ENCODE measurements at regions not wholly inside any gene's neighbourhood (a gene's known extent, or its start where the extent isn't known, plus 50 kb on each side); places are given as distances from the start of the nearest gene placed in this dataset.

DNA sequence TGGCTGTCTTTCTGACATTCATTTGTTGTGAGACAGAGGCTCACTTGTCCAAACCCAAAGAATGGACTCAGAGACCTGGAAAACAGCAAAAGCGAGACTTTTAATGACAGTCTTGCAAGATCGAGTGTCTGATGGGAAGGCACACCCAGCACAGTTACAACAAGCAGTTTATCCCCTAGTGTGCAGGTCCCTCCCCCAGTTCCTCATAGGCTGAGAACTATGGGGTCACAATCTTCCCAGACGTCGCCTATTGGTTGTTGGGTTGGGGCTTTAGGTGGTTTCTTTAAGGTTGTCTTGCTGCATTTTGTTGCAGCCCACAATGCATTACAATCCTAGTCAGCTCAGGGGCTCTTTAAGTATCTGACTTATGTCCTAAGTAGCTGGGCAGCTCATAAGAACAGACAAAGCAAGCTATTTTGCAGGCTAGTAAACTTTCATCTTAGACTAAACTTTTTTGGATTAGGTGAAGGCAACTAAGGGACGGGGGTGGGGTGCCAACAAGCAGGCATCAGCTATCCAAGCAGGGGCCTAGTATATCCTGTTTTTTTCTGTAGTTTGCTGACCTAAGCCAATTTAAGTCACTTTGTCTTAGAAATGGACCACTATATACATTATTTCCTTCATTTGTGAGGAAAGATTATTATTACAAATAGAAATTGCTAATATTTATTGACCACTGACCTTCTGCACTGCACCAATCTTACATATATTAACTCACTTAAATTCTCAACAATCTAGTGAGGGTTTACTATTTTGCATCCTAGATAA is 151.8 kb downstream of the SETD4 start:
- no peak overlapping the region for H3K4me2 ChIP-seq (ENCODE audit: low read depth, low read length)
- H3K27me3 ChIP-seq (replicated peaks; ENCODE audit: insufficient read depth, low read length), result no peaks in the 10 kb centered on the region
- DNase-seq, result no peak

DNA sequence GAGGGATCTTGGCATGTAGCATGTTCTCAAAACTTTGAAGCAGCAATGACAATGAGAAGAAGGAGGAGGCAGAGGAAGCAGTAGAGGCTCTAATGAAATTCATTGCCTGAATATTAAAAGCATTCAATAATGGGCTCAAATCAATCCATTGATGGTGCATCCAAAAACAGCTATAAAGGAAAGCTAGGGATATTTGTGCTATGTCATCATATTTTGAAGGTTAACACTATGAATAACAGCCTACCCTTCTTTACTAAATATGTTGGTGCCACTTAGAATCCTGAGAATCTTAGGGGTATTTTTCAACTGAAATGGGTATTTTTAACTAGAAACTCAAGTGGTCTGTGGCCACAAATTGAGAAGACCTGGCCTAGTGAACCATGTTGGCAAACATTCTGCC is 153.7 kb downstream of the SETD4 start:
- no peak for DNase-seq
- no peak overlapping the region for H3K9ac ChIP-seq (ENCODE audit: low read length)
- H3F3A ChIP-seq (ENCODE audit: insufficient read depth, low read length), result no peaks in the 10 kb centered on the region
- no peaks in the 10 kb centered on the region for H3K4me1 ChIP-seq (ENCODE audit: low read length)
- no peaks in the 10 kb centered on the region for H4K20me1 ChIP-seq (ENCODE audit: insufficient read depth, low read length)
- H3K9me3 ChIP-seq (replicated peaks; ENCODE audit: insufficient read depth, low read length), result no peaks in the 10 kb centered on the region
- no peak for TF ChIP-seq EZH2phosphoT487 (IDR thresholded peaks at IDR 0.05; ENCODE audit: low read length)
- TF ChIP-seq, protein P1, sequence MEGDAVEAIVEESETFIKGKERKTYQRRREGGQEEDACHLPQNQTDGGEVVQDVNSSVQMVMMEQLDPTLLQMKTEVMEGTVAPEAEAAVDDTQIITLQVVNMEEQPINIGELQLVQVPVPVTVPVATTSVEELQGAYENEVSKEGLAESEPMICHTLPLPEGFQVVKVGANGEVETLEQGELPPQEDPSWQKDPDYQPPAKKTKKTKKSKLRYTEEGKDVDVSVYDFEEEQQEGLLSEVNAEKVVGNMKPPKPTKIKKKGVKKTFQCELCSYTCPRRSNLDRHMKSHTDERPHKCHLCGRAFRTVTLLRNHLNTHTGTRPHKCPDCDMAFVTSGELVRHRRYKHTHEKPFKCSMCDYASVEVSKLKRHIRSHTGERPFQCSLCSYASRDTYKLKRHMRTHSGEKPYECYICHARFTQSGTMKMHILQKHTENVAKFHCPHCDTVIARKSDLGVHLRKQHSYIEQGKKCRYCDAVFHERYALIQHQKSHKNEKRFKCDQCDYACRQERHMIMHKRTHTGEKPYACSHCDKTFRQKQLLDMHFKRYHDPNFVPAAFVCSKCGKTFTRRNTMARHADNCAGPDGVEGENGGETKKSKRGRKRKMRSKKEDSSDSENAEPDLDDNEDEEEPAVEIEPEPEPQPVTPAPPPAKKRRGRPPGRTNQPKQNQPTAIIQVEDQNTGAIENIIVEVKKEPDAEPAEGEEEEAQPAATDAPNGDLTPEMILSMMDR (IDR thresholded peaks at IDR 0.05; ENCODE audit: low read length), result no peak
- no peak for TF ChIP-seq EZH2 (optimal IDR thresholded peaks at IDR 0.05; ENCODE audit: low read depth, low read length)
- no peak overlapping the region for H3K27ac ChIP-seq (ENCODE audit: low read length)
- H2AFZ ChIP-seq (ENCODE audit: low read length), result no peak overlapping the region
- no peaks in the 10 kb centered on the region for H3K79me2 ChIP-seq (ENCODE audit: low read length)
- no peaks in the 10 kb centered on the region for H3K27me3 ChIP-seq (replicated peaks; ENCODE audit: insufficient read depth, low read length)
- no peak overlapping the region for H3K4me3 ChIP-seq (ENCODE audit: low read length)
- no peaks in the 10 kb centered on the region for H3K36me3 ChIP-seq (replicated peaks; ENCODE audit: insufficient read depth, low read length)
- H3K4me2 ChIP-seq (ENCODE audit: low read depth, low read length), result no peak overlapping the region
- no peaks in the 10 kb centered on the region for H3K9me2 ChIP-seq (replicated peaks; ENCODE audit: insufficient read depth, low read length)

More for the DNA sequence above, 151.8 kb downstream of the SETD4 start:
- no peaks in the 10 kb centered on the region for H3K79me2 ChIP-seq (ENCODE audit: low read length)
- no peaks in the 10 kb centered on the region for H4K20me1 ChIP-seq (ENCODE audit: insufficient read depth, low read length)
- no peak overlapping the region for H3K4me3 ChIP-seq (ENCODE audit: low read length)
- H3K9me2 ChIP-seq (replicated peaks; ENCODE audit: insufficient read depth, low read length), result no peaks in the 10 kb centered on the region
- H3K27ac ChIP-seq (ENCODE audit: low read length), result no peak overlapping the region
- no peaks in the 10 kb centered on the region for H3K4me1 ChIP-seq (ENCODE audit: low read length)
- H3F3A ChIP-seq (ENCODE audit: insufficient read depth, low read length), result no peaks in the 10 kb centered on the region
- no peaks in the 10 kb centered on the region for H3K36me3 ChIP-seq (replicated peaks; ENCODE audit: insufficient read depth, low read length)
- no peak overlapping the region for H2AFZ ChIP-seq (ENCODE audit: low read length)
- no peak overlapping the region for H3K9ac ChIP-seq (ENCODE audit: low read length)
- no peaks in the 10 kb centered on the region for H3K9me3 ChIP-seq (replicated peaks; ENCODE audit: insufficient read depth, low read length)
- TF ChIP-seq, protein P1 (IDR thresholded peaks at IDR 0.05; ENCODE audit: low read length), result no peak
- TF ChIP-seq EZH2phosphoT487 (IDR thresholded peaks at IDR 0.05; ENCODE audit: low read length) (no peak), EZH2 (optimal IDR thresholded peaks at IDR 0.05; ENCODE audit: low read depth, low read length) (no peak)

DNA sequence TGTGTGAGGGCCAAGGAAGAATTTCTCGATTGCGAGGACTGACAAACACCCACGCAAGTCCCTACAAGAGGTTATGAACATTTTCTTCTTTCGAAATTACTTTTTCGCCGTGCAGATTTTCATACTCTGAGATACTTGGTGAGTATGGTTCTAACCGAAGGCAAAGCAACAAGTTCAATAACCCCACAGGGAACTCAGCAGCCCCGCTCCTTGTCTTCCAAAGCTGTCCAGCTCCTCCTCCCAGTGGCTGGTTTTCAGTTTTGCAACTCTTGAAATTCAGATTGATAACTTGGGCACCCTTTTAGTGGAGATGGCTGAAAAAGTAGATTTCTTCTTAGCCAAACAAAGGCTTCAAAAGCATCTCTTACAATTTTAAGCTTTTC is 154.4 kb downstream of the SETD4 start:
- Histone ChIP-seq H3K9me2 (replicated peaks; ENCODE audit: insufficient read depth, low read length) (no peaks in the 10 kb centered on the region), H2AFZ (ENCODE audit: low read length) (no peak overlapping the region), H3K4me1 (ENCODE audit: low read length) (no peaks in the 10 kb centered on the region), H3K79me2 (ENCODE audit: low read length) (no peaks in the 10 kb centered on the region), H3K4me3 (ENCODE audit: low read length) (no peak overlapping the region), H3K4me2 (ENCODE audit: low read depth, low read length) (no peak overlapping the region), H3K27me3 (replicated peaks; ENCODE audit: insufficient read depth, low read length) (no peaks in the 10 kb centered on the region), H3K36me3 (replicated peaks; ENCODE audit: insufficient read depth, low read length) (no peaks in the 10 kb centered on the region), H3K27ac (ENCODE audit: low read length) (no peak overlapping the region), H3K9me3 (replicated peaks; ENCODE audit: insufficient read depth, low read length) (no peaks in the 10 kb centered on the region), H3F3A (ENCODE audit: insufficient read depth, low read length) (no peaks in the 10 kb centered on the region), H4K20me1 (ENCODE audit: insufficient read depth, low read length) (no peaks in the 10 kb centered on the region), H3K9ac (ENCODE audit: low read length) (no peak overlapping the region)
- no peak for DNase-seq
- no peak for TF ChIP-seq EZH2 (optimal IDR thresholded peaks at IDR 0.05; ENCODE audit: low read depth, low read length)
- TF ChIP-seq, protein P1 (IDR thresholded peaks at IDR 0.05; ENCODE audit: low read length), result no peak
- no peak for TF ChIP-seq EZH2phosphoT487 (IDR thresholded peaks at IDR 0.05; ENCODE audit: low read length)
